ENCODE measurements at regions not wholly inside any gene's neighbourhood (a gene's known extent, or its start where the extent isn't known, plus 50 kb on each side); places are given as distances from the start of the nearest gene placed in this dataset.

DNA sequence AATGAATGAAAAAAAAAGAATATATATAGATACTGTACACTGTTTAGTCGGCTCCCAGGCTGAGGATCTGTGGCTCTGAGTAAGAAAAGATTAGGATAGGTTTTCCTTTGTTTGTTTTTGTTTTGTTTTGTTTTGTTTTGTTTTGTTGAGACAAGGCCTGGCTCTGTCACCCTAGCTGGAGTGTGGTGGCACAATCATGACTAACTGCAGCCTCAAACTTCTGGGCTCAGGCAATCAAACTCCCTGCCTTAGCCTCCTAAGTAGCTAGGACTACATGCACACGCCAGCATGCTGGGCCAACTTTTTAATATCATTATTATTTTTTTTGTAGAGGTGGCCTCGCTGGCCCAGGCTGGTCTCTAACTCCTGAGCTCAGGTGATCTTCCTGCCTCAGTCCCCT is 87.9 kb upstream of the PTBP2 start:
- dilution Hi-C loops (cut with MboI; ENCODE audit: extremely low pct_ligation_motif_present, low sequenced_read_pairs) = no loop called here
- Histone ChIP-seq H3K27ac (ENCODE audit: insufficient read depth, low read depth, low read length) (no peak overlapping the region), H3K9me1 (replicated peaks; ENCODE audit: control insufficient read depth, extremely low read depth, insufficient read depth, low read length) (no peaks in the 10 kb centered on the region), H3K4me2 (ENCODE audit: insufficient read depth, low read length) (no peak overlapping the region), H3K9me3 (replicated peaks; ENCODE audit: control insufficient read depth, insufficient read depth, low read length) (no peaks in the 10 kb centered on the region), H2AFZ (ENCODE audit: low read depth, low read length) (no peak overlapping the region), H3K9ac (replicated peaks; ENCODE audit: extremely low read depth, insufficient read depth, low read length) (no peak overlapping the region), H4K20me1 (replicated peaks; ENCODE audit: control insufficient read depth, extremely low read depth, insufficient read depth, low read length) (no peaks in the 10 kb centered on the region), H3K27me3 (ENCODE audit: control insufficient read depth in 2 of 2, insufficient read depth in 2 of 2, low read length in 2 of 2) (no peaks in the 10 kb centered on the region), H3K79me2 (ENCODE audit: control insufficient read depth, insufficient read depth, low read length) (no peaks in the 10 kb centered on the region), H3K36me3 (ENCODE audit: control insufficient read depth in 2 of 2, extremely low read depth in 1 of 2, insufficient read depth in 2 of 2, low read length in 2 of 2) (no peaks in the 10 kb centered on the region), H3K4me3 (replicated peaks in 1 of 3; ENCODE audit: insufficient read depth in 1 of 3, low read depth in 1 of 3, low read length in 3 of 3) (no peak overlapping the region), H3K4me1 (ENCODE audit: control insufficient read depth, extremely low read depth, insufficient read depth, low read length) (no peaks in the 10 kb centered on the region)
- BruUV-seq (replicated peaks) = no TSS peak
- TF ChIP-seq JUN (IDR thresholded peaks at IDR 0.05; ENCODE audit: borderline replicate concordance, insufficient read depth, insufficient read length, low read depth) = no peak
- no peak for FAIRE-seq
- DNase-seq (ENCODE audit: low read depth, low spot score) = no peak
- CTCF ChIA-PET = interaction anchor here (2.0 kb wide), 1 partner anchor 14 kb away, joined by 4 read pairs; no protein-coding TSS in a partner anchor
- intact Hi-C loops (cut with micrococcal nuclease) = no loop called here
- POLR2A ChIA-PET = no interaction called here

DNA sequence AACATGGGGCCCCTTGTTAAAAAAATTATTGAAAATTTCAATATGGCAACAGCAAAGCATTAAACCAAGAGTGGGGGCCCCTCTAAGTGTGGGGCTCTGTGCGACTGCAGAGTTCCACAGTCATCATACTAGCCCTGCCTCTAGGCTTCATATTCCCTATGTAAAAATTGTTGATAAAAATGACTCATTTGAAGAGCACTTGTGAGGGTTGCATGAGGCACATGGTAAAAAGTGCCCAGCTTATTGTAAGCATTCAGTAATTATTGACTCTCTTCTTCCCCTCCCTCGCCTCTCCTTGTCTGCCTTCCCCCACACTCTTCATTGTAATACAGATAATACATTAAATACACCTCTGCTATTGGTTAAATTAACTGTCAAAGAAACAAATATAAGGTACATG is 86.7 kb upstream of the PTBP2 start:
- Histone ChIP-seq H3K9ac (replicated peaks; ENCODE audit: extremely low read depth, insufficient read depth, low read length) (no peak overlapping the region), H2AFZ (ENCODE audit: low read depth, low read length) (no peak overlapping the region), H3K4me1 (ENCODE audit: control insufficient read depth, extremely low read depth, insufficient read depth, low read length) (no peaks in the 10 kb centered on the region), H3K27ac (ENCODE audit: insufficient read depth, low read depth, low read length) (no peak overlapping the region), H3K27me3 (ENCODE audit: control insufficient read depth in 2 of 2, insufficient read depth in 2 of 2, low read length in 2 of 2) (no peaks in the 10 kb centered on the region), H3K36me3 (ENCODE audit: control insufficient read depth in 2 of 2, extremely low read depth in 1 of 2, insufficient read depth in 2 of 2, low read length in 2 of 2) (no peaks in the 10 kb centered on the region), H4K20me1 (replicated peaks; ENCODE audit: control insufficient read depth, extremely low read depth, insufficient read depth, low read length) (no peaks in the 10 kb centered on the region), H3K79me2 (ENCODE audit: control insufficient read depth, insufficient read depth, low read length) (no peaks in the 10 kb centered on the region), H3K9me3 (replicated peaks; ENCODE audit: control insufficient read depth, insufficient read depth, low read length) (no peaks in the 10 kb centered on the region), H3K4me3 (replicated peaks in 1 of 3; ENCODE audit: insufficient read depth in 1 of 3, low read depth in 1 of 3, low read length in 3 of 3) (no peak overlapping the region), H3K4me2 (ENCODE audit: insufficient read depth, low read length) (no peak overlapping the region), H3K9me1 (replicated peaks; ENCODE audit: control insufficient read depth, extremely low read depth, insufficient read depth, low read length) (no peaks in the 10 kb centered on the region)
- TF ChIP-seq EZH2 (IDR thresholded peaks at IDR 0.05; ENCODE audit: borderline replicate concordance, low read depth, low read length, severe bottlenecking) = no peak
- no TSS peak for BruUV-seq (replicated peaks)
- CTCF ChIA-PET = interaction anchor here (0.8 kb wide), 1 partner anchor 398 kb away, joined by 3 read pairs; no protein-coding TSS in a partner anchor
- POLR2A ChIA-PET = no interaction called here
- DNase-seq (ENCODE audit: low read depth, low spot score) = no peak
- intact Hi-C loops (cut with micrococcal nuclease) = no loop called here
- dilution Hi-C loops (cut with MboI; ENCODE audit: extremely low pct_ligation_motif_present, low sequenced_read_pairs) = no loop called here
- no peak for FAIRE-seq

All from endothelial cell of umbilical vein (primary cell).